GM10248 (cell line): ENCODE measurements at regions not wholly inside any gene's neighbourhood (a gene's known extent, or its start where the extent isn't known, plus 50 kb on each side); places are given as distances from the start of the nearest gene placed in this dataset.

ENCODE experiments used
- CTCF ChIA-PET: fragments of 300-600 bp; sonication (Branson Sonifier 250); formaldehyde crosslinking; extraction: SDS; loops from one replicate; lab custom pipeline; 2021; ENCODE audit warnings: antibody characterized with exemption; lab: Yijun Ruan, JAX
- POLR2A ChIA-PET: fragments of 350-650 bp; sonication (Branson Sonifier 250); formaldehyde crosslinking; extraction: SDS; loops from one replicate; lab custom pipeline; 2020; ENCODE audit warnings: antibody characterized with exemption; lab: Yijun Ruan, JAX
- DNase-seq: peaks from one replicate; pipeline ENCODE4 v3.0.0; 2012; ENCODE audit errors: extremely low spot score
- CTCF ChIP-seq: IDR thresholded peaks from 2 replicates; pipeline ENCODE4 v1.5.1; 2012; ENCODE audit warnings: mild to moderate bottlenecking, low read depth; ENCODE audit errors: extremely low read depth, missing control alignments, control extremely low read depth

- POLR2A ChIA-PET = no interaction called here
- CTCF ChIA-PET = interaction anchor here (0.8 kb wide), 1 partner anchor 8 kb away, joined by 3 read pairs; no protein-coding TSS in a partner anchor
- no peak for TF ChIP-seq CTCF
- no peak for DNase-seq
Measured at GRCh38 chr2:18896125-18896764, 306.9 kb upstream of the NT5C1B start.

GRCh38 chr2:18891600-18892345 lies 302.4 kb upstream of the NT5C1B start:
- CTCF ChIA-PET = no interaction called here
- no peak for TF ChIP-seq CTCF
- no peak for DNase-seq
- POLR2A ChIA-PET = no interaction called here

GRCh38 chr2:18889565-18890332 lies 300.4 kb upstream of the NT5C1B start:
- ChIA-PET POLR2A (no interaction called here), CTCF (no interaction called here)
- TF ChIP-seq CTCF = no peak
- no peak for DNase-seq

- POLR2A ChIA-PET = no interaction called here
- DNase-seq = no peak
- CTCF ChIA-PET = no interaction called here
- TF ChIP-seq CTCF = no peak
Measured at GRCh38 chr2:18885457-18885856, 296.1 kb upstream of the NT5C1B start.

DNA sequence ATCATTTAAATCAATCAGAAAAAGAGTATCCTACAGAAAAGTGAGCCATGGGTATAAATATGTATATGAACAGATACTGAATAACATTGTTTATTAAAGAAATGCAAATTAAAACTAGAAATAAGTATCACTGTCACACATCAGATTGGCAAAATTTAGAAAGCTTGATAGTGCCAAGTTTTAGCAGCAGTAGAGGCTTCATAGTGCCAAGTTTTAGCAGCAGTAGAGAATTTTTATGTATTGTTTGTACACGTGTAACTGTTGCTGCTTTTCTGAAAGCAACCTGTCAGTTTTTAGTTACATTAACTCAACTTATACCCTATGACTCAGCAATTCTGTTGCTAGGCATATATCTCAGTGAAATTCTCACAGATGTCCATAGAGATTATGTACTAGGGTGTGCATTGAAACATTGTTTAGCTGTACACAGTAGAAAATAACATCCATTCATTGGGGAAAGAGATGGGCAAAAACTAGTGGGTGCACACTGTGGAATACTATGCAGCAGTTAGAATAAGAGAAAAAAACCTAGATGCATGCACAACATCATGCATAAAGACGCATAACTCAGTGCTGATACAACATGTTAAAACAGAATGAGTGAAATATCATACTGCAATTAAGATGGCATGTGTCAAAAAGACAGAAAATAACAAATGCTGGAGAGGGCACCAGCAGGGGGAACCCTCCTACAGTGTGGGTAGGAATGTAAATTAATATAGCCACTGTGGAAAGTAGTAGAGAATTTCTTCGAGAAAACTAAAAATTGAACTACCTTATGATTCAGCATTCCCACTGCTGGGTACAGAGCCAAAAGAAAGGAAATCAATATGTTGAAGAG lies 294.5 kb upstream of the NT5C1B start:
- peak; percentile 33 for TF ChIP-seq CTCF
- ChIA-PET CTCF (no interaction called here), POLR2A (no interaction called here)
- no peak for DNase-seq

GRCh38 chr2:18871430-18871829 lies 282.1 kb upstream of the NT5C1B start:
- CTCF ChIA-PET = no interaction called here
- no peak for DNase-seq
- TF ChIP-seq CTCF = no peak
- POLR2A ChIA-PET = no interaction called here
